SK-N-SH (cell line): ENCODE measurements at regions not wholly inside any gene's neighbourhood (a gene's known extent, or its start where the extent isn't known, plus 50 kb on each side); places are given as distances from the start of the nearest gene placed in this dataset.

Experiments used
- FOXJ3 ChIP-seq: sonication (generic); formaldehyde crosslinking; IDR thresholded peaks from 2 replicates; pipeline ENCODE4 v1.5.1; 2020; ENCODE audit warnings: mild to moderate bottlenecking, missing genetic modification reagents
- MXI1 ChIP-seq: IDR thresholded peaks from 2 replicates; pipeline ENCODE4 v1.6.1; 2012; ENCODE audit warnings: mild to moderate bottlenecking, low read depth, low read length, improper control_type of control experiment
- NFIC ChIP-seq: IDR thresholded peaks from 2 replicates; pipeline ENCODE4 v1.4.0; 2012; ENCODE audit warnings: borderline replicate concordance
- NRF1 ChIP-seq: IDR thresholded peaks from 2 replicates; pipeline ENCODE4 v1.6.1; 2012; ENCODE audit warnings: low read depth, mild to moderate bottlenecking, low read length
- POLR2AphosphoS5 ChIP-seq: IDR thresholded peaks from 2 replicates; pipeline ENCODE4 v1.6.1; 2012; ENCODE audit warnings: low read depth, low read length
- RAD21 ChIP-seq: IDR thresholded peaks from 2 replicates; pipeline ENCODE4 v1.6.1; 2012; ENCODE audit warnings: mild to moderate bottlenecking, low read length
- RFX5 ChIP-seq: IDR thresholded peaks from 2 replicates; pipeline ENCODE4 v1.6.1; 2012; ENCODE audit warnings: mild to moderate bottlenecking, improper control_type of control experiment, low read length
- TF ChIP-seq, protein P1 (sequence below): IDR thresholded peaks from 2 replicates; pipeline ENCODE4 v1.4.0; 2012; ENCODE audit warnings: low read depth
- TF ChIP-seq, protein P2 (sequence below): fragments of 200-600 bp; sonication (generic); IDR thresholded peaks from 2 replicates; pipeline ENCODE4 v1.6.1; 2017; ENCODE audit warnings: antibody characterized with exemption, mild to moderate bottlenecking, moderate library complexity

DNA sequence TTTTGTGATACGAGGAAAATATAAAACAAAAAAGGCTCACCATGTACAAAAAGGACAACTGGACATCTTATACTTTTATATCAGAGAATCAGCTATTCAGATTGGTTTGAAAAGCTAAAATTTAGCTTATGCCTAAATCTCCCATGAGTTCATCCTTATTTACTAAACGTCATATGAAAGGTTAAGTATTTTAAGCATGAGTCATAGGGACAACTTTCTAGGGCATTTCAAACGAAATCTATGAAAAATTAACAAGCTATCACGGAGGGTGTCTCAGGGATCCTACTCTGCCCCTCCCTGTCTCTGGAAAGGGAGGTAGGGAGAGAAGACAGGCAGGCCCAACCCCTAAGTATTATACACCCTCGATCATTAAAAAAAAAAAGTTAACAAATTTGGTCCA is 124.1 kb upstream of the LOC128125822 start:
- TF ChIP-seq MXI1 (no peak), RFX5 (no peak), POLR2AphosphoS5 (no peak), NFIC (no peak), NRF1 (no peak), RAD21 (no peak), FOXJ3 (CRISPR knock-in tag) (no peak)
- TF ChIP-seq, protein P1, sequence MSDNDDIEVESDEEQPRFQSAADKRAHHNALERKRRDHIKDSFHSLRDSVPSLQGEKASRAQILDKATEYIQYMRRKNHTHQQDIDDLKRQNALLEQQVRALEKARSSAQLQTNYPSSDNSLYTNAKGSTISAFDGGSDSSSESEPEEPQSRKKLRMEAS = no peak
- TF ChIP-seq, protein P2, sequence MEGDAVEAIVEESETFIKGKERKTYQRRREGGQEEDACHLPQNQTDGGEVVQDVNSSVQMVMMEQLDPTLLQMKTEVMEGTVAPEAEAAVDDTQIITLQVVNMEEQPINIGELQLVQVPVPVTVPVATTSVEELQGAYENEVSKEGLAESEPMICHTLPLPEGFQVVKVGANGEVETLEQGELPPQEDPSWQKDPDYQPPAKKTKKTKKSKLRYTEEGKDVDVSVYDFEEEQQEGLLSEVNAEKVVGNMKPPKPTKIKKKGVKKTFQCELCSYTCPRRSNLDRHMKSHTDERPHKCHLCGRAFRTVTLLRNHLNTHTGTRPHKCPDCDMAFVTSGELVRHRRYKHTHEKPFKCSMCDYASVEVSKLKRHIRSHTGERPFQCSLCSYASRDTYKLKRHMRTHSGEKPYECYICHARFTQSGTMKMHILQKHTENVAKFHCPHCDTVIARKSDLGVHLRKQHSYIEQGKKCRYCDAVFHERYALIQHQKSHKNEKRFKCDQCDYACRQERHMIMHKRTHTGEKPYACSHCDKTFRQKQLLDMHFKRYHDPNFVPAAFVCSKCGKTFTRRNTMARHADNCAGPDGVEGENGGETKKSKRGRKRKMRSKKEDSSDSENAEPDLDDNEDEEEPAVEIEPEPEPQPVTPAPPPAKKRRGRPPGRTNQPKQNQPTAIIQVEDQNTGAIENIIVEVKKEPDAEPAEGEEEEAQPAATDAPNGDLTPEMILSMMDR = no peak
